Muscle of arm (tissue), 1 donor: ENCODE measurements at regions not wholly inside any gene's neighbourhood (a gene's known extent, or its start where the extent isn't known, plus 50 kb on each side); places are given as distances from the start of the nearest gene placed in this dataset.

Experiments
- DNase-seq: peaks from one replicate; pipeline ENCODE4 v3.0.0-alpha.2; 2013

DNA sequence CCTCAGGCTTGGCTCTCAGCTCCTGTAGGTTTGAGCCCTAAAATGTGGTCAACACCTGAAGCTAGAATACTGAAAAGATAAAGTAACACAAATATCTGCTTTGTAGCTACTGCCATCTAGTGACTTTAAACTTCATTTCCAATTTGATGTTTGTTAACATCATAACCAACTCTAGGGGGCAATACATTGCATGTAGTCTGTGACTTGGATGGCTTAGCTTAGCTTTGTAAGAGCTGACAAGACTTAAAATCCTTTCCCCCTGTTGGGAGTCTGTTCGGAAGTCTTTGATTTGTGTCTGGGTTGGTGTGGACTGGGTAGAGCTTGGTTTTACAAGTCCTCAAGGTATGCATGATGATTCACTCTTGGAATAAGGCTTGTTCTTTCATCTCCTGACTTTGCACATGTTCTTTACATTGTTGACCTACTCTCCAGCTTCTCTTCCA is 51.7 kb downstream of the SCN11A start:
- no peak for DNase-seq

DNA sequence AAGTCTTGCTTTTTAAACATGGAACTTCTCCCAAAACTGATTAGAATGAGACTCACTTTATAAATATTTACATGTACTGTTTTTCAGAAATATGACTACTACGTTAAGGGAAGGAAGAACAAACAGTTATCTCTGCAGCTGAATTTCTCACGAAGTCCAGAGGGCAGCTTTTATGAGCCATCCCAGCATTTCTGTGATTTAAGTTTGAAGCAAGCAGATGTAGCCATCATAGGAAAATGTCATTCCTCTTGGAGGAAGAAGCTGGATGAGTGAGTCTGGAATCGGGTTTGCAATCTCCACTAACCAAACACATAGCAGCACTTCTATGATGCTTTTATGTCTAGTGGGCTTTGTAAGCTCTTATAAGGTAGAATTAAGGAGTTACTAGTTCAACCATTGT is 53.7 kb downstream of the SCN11A start:
- no peak for DNase-seq

DNA sequence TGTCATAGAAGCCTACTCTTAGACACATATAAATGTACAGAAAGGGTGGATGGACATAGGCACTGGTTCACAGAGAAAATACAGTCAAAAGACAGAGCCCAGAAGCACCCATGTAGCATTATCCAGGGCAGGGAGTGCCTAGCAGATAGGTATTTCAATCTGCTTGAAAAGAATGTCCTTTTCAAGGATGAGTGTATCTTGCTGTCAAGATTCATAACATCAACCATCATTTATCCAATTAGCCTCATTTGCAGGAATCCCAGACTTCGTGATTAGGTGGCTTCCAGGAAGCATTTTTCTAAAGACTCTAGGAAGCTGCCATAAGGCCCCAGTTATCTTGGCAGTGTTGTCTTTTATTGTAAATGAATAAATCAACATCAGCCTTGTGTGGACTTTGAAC is 55.6 kb downstream of the SCN11A start:
- DNase-seq, result no peak

DNA sequence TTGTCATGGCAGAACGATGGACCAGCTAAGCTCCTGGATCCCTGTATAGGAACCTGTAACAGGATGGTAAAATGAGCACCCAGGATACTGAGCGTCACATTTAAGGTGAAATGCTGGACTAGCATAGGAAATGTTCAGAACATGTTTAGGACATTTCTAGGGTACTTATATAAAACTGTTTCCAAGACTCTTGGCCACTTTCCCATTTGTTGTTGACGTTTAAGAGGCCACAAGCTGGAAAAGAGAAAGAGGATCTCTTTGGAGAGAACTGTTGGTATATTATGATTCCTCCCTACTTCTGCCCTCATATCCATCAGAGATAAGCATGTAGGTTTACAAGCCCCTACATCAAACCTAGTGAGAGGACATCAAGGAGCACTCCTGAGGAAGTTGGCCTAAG is 57.5 kb downstream of the SCN11A start:
- DNase-seq, result no peak

DNA sequence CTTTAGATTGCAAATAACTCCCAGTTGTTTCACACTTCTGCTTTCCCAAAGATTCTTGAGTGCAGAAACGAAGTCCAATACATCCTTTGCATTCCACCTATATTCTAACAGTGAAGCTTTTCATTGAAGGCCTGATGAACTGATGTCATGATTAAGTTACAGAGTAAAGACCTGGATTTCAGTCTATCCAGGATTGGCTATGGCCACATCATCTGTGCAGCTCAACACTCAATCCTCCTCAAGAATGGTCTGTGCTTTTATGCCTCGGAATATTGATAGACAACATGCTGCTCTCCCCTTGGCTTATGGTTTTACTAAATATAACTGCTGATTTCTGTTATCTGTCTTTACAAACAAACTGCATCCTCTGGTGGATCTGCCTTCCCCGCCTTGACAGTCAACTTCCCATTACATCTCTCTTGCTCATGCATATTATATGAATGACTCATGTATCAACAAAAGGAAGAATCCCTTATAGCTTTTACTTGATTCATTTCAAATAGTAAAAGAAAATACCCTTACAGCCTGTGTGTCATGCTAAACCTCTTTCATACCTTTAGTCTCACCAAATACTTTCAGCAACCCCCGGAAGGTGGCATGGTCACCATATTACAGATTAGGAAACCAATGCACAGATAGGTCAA is 59.5 kb downstream of the SCN11A start:
- DNase-seq, result no peak

DNA sequence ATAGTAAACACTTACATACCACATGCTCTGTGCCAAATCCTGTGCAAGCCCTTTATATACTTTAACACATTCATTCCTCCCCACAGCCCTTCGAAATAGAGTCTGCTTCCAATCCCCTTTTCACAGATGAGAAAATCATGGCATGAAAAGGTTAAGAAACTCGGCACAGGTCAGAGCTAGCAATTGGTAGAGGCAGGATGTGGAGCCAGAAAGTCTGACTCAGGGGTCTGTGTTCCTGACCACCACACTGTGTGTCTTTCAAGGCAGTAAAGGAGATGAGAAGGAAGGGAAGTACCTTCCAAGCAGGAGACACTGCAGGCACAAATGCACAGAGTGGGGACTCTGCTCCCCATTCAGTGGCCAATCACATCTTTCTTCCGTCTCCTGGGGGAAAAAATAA is 61.1 kb downstream of the SCN11A start:
- DNase-seq, result no peak

DNA sequence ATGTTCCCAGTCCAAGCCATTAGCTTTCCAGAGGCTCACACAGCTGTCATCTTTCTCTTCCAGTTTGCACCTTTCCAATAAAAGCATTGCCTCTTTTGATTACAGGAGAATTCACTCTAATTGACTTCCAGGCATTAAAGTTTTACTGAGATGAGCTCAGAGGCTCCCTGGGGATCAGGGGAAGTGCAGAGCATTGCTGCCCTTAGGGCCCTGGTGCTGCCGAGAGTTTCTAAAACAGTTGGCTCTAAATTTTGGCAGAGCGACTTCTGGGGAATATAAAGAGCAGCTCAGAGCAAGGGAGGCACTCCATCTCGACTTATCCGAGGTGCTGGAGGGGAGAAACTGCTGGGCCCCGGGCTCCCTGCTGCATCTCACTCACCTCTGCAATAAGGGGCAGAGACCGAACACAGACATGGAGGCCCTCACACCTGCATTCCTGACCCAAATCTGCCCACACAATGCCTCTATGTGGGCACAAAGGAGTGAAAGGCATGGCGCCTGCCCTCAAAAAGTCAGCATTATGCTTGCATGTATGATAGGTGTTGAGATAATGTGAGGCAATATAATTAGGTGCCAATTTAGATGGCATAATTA is 61.7 kb downstream of the SCN11A start:
- DNase-seq, result no peak

DNA sequence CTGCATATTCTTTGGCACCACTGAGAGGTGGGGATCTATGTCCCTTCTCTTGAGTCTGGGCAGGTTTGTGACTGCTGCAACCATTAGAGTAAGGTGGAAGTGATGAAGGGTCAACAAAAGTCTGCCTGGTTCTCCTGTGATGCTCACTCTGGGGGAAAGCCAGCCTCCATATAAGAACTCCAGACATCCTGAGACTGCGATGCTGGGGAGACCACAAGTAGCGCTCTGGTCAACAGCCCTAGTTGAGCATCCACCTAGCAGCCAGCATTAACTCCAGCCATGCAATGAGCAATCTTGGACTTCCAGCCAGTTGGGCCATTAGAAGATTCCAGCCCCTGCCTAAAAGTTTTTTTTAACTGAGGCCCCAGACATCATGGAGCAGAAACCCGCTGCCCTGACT is 62.8 kb downstream of the SCN11A start:
- DNase-seq, result no peak

DNA sequence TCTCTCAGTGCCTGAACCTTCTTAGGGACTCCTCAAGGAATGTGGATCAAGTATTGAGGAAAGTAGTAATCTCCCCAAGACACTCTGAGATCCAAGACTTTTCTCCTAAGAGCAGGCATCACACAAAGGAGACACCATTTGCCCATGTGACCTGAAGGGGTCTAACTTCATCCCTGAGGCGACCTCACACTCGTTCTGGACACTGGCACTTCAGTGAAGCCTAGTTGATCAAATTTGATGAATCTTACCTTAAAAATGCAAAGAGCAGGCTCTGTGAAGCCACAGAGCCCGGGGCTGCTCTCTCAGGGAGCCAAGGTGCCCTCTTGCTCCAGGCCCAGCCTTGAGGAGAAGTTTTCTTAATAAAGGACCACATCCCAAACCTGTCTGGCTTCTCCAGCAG is 64.3 kb downstream of the SCN11A start:
- DNase-seq, result no peak

DNA sequence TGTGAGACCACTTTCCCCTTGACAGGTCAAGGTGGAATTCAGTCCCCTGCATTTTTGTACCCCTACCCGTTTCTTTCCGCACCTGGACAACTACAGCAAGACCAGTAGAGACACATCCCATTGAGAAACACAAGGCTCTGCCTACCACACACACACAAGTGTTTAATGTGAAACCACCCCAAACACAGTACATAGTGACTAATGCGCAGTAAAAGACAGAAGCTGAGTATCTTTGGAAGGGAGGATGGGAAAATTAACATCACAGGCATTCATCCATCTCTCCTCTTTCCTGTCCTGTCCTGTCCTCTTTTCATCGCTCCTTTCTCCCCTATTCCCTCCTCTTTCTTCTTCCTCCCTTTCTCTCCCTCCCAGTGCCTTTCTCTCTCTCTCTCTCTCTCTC is 64.8 kb downstream of the SCN11A start:
- no peak for DNase-seq

DNA sequence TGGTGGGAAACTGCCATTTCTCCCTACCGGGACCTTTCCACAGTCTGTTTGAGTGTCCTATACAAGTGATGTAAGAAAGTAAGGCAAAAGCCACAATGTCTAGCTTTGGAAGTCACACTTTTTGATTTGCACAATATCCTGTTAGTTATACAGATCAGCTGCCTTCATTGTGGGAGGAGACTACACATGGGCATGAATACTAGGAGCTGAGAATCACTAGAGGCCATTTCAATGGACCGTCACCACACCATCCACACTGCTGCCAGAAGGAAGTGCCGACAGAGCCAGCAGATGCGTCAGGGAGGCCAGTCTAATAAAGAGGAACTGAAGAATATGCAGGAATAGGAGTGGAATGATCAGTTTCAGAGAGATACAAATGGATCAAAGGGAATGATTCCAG is 65.8 kb downstream of the SCN11A start:
- no peak for DNase-seq

DNA sequence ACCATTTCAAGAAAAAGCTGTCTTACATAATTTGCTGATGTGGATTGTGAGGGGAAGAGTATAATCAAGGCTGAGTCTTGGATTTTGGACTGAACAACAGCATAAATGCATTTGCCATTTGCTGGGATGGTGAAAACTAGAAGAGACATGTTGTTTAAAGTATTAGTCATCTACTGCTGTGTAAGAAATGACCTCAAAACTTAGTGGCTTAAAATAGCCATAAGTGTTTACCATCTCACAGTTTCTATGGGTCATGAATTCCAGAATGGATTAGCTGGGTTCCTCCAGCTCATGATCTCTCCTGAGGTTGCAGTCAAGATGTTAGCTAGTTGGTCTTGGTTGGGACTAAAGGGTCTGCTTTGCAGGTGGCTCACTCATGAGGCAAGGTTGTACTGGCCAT is 66.2 kb downstream of the SCN11A start:
- DNase-seq, result no peak

DNA sequence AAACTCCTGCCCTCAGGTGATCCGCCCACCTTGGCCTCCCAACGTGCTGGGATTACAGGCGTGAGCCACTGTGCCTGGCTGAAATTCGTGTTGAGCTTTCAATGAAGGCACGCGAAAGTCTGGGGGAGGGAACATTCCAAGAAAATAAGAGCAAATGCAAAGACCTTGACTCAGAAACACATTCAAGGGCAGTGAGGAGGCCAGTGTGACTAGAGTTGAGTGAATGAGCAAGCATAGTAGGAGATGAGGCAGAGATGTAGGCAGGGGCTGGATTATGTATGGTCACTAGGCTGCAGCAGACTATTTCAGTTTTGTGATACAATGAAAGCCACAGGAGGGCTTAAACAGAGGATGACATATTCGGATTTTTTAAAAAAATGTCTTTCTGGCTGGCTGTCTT is 67.0 kb downstream of the SCN11A start:
- no peak for DNase-seq

DNA sequence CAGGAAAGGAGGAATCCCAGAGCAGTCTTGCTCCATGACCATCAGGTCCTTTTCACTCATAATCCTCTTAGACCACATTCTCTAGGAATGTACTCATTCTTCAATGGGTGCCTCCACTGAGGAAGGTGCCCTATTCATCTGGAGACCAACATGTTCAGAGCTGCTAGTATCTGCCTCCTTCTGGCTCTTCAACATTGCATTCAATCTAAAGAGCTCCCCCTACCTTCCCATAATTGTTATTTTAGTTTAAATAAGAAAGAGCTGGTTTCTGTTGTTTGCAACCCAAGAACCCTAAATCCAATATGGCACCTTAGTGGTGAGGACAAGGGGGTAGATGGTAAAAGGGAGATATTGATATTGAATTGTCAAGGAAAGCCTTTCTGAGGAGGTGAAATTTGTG is 67.6 kb downstream of the SCN11A start:
- DNase-seq, result no peak

DNA sequence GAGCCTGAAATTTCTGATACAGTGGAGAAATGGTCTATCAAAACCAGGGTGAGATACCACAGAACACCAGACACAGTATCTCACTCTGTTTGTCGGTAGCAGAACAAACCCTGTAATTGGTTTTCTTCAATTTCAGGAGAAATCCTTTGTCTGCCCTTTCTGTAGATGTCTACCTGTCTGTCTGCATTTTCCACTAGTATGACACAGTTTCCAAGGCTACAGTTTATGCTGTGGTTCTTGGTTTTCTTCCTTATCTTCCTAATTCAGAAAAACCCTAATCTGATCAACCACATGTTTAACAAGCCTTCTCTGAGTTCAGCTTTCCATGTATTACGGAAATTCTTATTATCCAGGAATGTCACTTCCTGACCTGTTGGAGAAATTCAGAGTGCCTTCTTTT is 70.8 kb downstream of the SCN11A start:
- no peak for DNase-seq

DNA sequence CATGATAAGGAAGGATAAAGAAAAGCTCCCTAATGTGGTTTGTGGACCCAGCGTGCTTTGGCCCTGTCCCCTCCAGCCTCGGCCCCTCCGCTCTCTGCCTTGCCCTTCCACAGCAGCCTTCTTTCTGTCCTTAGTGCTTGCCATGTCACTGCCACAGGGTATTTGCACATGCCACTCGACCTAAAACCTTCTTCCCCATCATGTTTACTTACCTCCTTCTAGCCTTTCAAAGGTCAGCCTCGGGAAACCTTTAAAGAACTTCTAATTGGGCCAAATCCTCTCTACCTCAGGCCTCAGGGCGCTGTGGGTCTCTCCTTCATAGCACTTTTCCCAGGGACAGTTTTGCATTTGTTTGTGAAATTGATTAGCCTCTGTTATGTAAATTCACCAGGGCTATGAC is 73.0 kb downstream of the SCN11A start:
- DNase-seq, result no peak

DNA sequence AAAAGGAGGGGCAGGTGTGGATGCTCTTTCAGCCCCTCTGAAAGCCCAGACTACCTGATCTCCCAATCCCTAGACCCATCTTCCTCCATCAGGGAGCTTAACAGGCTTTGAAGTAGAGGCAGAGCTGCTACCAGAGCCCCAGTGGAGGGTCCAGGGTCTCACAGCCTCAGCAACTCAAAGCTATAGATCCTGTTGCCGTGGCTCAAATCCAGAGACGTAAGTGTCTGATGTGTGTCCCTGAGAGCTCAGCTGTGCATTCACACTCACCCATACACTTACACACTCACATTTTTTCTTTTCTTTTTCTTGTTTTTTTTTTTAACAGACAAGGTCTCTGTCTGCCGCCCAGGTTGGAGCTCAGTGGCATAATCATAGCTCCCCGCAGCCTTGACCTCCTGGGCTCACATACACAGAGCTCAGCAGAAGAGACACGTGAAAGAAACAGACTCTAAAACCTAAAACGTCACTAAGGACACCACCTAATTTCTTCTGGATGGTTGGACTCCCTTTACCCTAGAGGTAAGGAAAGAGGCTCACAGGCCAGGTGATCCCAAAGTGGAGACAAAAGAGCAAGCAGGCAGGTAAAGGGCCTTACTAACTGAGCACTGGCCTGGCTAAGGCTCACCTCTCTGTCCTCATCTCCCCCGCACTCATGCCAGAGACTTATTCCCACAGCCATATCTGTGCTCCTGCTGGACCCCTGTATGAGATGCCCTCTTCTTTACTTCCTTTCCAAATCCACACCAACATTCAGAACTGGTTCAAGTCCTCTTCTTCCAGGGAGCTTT is 80.7 kb downstream of the SCN11A start:
- no peak for DNase-seq

DNA sequence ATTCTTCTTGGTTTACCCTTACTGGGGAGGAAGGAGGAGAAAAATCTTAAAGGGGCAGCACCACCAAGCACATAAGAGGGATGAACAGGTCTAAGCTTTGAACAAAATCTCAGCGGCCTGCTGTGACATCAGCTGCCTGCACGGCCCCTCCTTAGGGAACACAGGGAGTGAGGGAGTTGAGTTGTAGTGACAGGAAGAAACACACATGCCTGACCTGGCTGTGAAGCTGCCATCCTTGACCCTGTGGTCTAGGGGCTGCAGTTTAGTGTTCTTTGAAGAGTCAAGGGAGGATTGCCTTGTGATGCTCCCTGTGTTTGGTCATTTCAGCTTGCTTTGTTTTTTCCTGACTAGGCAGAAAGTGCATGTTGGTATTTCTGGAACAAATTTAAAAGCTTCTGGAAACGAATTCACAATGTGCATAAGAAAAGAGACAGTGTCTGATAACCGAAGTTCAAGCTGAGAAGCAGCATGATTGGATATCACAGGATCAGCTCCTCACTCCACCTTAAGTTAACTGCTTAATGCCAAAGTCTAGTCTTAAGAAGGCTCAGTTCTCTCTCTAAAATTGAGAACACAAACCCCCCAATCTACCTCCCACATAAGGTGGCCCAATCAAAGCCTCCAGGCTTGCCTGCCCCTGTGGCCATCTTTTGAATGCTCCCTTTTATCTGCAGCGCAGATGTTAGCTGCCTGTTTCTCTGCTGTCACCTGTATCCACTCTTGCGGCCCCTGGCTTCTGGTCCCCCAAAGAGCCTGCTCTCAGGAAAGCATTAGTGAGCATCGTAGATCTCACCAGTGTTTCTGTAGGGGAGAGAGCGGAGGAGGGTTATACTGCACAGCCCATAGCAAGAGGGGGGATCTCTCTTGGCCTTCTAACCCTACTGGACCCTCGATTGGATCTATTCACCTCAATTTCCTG is 82.2 kb downstream of the SCN11A start:
- no peak for DNase-seq

DNA sequence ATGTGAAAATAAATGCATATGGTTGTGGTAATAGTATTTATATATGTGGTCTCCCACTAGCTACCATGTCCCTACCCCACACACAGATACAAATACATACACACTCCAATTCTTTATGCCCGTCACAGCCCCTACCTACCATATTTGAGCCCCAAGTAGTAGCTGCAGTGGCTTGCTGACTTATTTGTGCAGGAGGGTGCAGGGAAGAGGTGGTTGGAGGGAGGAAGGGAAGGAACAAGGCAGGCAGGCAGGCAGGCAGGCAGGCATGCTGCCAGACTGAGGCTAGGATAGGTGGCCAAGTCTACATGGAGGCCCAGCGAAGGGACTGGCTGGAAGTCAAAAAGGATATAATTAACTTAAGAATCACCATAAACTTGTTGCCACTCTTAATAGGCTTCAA is 82.9 kb downstream of the SCN11A start:
- DNase-seq, result no peak

DNA sequence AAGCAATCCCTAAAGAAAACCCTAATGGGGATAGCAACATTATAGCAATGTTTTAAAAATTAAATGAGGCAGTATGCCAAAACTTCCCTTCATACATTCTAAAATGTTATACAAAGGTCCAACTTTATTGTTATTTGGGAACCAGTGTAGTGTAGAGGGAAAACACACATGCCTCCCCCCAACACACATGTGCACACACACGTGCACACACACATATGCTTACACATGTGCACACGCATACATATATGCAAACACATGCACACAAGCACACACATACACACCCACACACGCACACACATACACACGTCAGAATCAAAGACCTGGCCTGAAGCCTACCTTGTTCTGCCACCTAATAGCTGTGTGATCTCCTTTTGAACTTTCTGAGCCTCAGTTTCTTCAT is 83.3 kb downstream of the SCN11A start:
- DNase-seq, result no peak

DNA sequence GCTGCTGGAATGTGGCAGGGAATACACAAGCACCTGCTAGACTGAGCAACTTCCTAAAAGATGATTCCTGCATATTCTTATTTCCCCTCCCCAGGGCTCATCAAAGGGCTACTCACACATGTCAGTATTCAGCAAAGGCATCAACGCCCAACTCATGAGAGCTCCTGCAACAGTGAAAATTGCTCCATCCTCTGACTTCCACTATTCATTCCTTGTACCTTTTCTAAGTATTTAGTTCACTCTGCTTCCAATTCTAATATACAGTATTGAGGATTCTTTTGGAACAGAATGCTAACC is 84.1 kb downstream of the SCN11A start:
- no peak for DNase-seq
